ENCODE measurements at regions not wholly inside any gene's neighbourhood (a gene's known extent, or its start where the extent isn't known, plus 50 kb on each side); places are given as distances from the start of the nearest gene placed in this dataset.

- Histone ChIP-seq H2AFZ (ENCODE audit: low read depth, low read length) (no peak overlapping the region), H3K27ac (ENCODE audit: insufficient read depth, low read depth, low read length) (no peak overlapping the region), H4K20me1 (replicated peaks; ENCODE audit: control insufficient read depth, extremely low read depth, insufficient read depth, low read length) (no peaks in the 10 kb centered on the region), H3K79me2 (ENCODE audit: control insufficient read depth, insufficient read depth, low read length) (no peaks in the 10 kb centered on the region), H3K4me1 (ENCODE audit: control insufficient read depth, extremely low read depth, insufficient read depth, low read length) (no peaks in the 10 kb centered on the region), H3K9me3 (replicated peaks; ENCODE audit: control insufficient read depth, insufficient read depth, low read length) (no peaks in the 10 kb centered on the region), H3K36me3 (ENCODE audit: control insufficient read depth in 2 of 2, extremely low read depth in 1 of 2, insufficient read depth in 2 of 2, low read length in 2 of 2) (no peaks in the 10 kb centered on the region), H3K9ac (replicated peaks; ENCODE audit: extremely low read depth, insufficient read depth, low read length) (no peak overlapping the region), H3K4me2 (ENCODE audit: insufficient read depth, low read length) (no peak overlapping the region), H3K27me3 (ENCODE audit: control insufficient read depth in 2 of 2, insufficient read depth in 2 of 2, low read length in 2 of 2) (peaks cover 0 to 3% of the 10 kb centered on the region in 2 experiments), H3K9me1 (replicated peaks; ENCODE audit: control insufficient read depth, extremely low read depth, insufficient read depth, low read length) (no peaks in the 10 kb centered on the region), H3K4me3 (replicated peaks in 1 of 3; ENCODE audit: insufficient read depth in 1 of 3, low read depth in 1 of 3, low read length in 3 of 3) (no peak overlapping the region)
- dilution Hi-C loops (cut with MboI; ENCODE audit: extremely low pct_ligation_motif_present, low sequenced_read_pairs): no loop called here
- no TSS peak for BruUV-seq (replicated peaks)
- TF ChIP-seq POLR2AphosphoS5 (IDR thresholded peaks at IDR 0.05; ENCODE audit: insufficient read depth, low read depth, low read length) (no peak), JUN (IDR thresholded peaks at IDR 0.05; ENCODE audit: borderline replicate concordance, insufficient read depth, insufficient read length, low read depth) (no peak), POLR2A (IDR thresholded peaks at IDR 0.05; ENCODE audit: low read depth, low read length) (no peak), GATA2 (IDR thresholded peaks at IDR 0.05; ENCODE audit: insufficient read depth, insufficient read length, low read depth, low read length) (no peak), EZH2 (IDR thresholded peaks at IDR 0.05; ENCODE audit: borderline replicate concordance, low read depth, low read length, severe bottlenecking) (no peak), MAX (IDR thresholded peaks at IDR 0.05; ENCODE audit: insufficient read depth, insufficient read length) (no peak), FOS (IDR thresholded peaks at IDR 0.05; ENCODE audit: borderline replicate concordance, insufficient read depth, low read length) (no peak), MYC (IDR thresholded peaks at IDR 0.05; ENCODE audit: low read depth, low read length) (no peak), CTCF (IDR thresholded peaks at IDR 0.05; ENCODE audit: extremely low read depth in 1 of 2, insufficient read depth in 1 of 2, low read depth in 1 of 2, low read length in 2 of 2) (no peak)
- ChIA-PET POLR2A (no interaction called here), CTCF (interaction anchor here (1.4 to 2.0 kb wide), 3 partner anchors 25 to 875 kb away, joined by 4 to 6 read pairs (median 4); no protein-coding TSS in a partner anchor)
- FAIRE-seq: no peak
- intact Hi-C loops (cut with micrococcal nuclease): no loop called here
- no peak for DNase-seq (ENCODE audit: low read depth, low spot score)
Observed at GRCh38 chr10:27366769-27367168, 126.2 kb upstream of the ACBD5 start.
